CD4-positive, alpha-beta T cell treated with Interleukin-21 for 1 hour (primary cell): ENCODE measurements at regions not wholly inside any gene's neighbourhood (a gene's known extent, or its start where the extent isn't known, plus 50 kb on each side); places are given as distances from the start of the nearest gene placed in this dataset.

ENCODE experiments used
- DNase-seq: peaks from one replicate; pipeline ENCODE4 v3.0.0-alpha.2; 2020

DNA sequence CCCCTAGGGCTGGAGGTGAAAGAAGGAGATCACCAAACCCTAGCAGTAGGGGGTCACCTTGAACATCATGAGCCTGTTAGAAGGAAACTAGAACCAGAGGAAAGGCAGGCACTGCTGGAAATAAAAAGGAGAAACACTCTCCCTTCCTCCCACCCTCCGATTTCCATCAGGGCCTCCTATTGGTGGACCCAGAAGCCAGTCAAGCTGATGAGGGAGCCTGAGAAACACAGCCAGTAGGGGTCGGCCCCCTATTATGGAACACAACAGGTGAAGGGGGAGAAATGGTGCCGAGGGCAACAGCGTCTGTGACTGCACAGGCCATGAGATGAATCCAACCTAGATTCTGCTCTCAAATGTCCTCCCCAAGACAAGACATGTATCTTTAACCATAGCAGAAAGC is 156.1 kb upstream of the LRFN2 start:
- DNase-seq = no peak

DNA sequence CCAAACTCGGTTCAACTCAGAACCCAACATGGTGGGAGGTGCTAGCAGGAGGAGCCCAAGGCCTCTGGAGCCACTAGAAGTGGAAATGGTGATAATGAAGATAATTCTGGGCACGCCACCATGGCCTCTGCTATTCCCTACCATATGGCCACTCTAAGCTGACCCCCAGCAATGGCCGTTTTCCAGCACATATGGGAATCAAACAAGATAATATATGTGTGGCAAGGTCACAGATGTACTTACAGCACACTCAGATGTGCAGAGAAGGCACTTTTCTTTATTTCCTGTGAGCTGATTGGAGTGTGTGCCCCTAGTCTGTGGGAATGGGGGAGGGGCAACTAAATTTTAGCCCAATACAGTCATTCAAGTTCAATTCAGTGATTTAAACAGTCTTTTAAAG is 153.4 kb upstream of the LRFN2 start:
- no peak for DNase-seq

DNA sequence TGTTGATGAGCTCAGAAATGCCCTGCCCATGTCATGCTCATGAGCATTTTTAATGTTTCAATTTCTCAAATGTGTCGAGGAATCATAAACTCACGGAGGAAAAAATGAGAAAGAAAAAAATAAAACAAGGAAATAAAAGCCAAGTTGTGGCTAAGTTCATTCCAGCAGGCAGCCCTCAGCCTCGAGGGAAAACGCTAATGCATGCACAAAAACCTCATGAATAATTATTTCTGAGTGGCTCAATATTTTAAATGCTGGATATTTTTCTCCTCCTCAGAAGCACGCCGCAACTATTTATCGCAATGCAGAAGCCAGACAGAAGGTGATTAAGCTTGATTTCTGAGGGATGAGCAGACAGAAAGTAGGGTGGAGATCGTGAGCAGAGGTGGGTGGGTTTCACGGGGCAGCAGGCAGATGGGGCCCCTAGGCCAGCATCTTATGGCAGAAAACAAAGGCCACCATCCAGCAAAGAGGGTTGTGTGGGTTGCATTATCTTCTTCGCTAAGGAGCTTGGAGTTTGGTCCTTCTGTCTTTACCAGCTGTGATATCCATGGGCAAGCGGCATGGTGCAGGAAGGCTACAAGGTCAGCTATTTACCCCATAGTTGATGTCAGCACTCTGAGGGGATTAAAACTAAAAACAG is 151.5 kb upstream of the LRFN2 start:
- DNase-seq = no peak

DNA sequence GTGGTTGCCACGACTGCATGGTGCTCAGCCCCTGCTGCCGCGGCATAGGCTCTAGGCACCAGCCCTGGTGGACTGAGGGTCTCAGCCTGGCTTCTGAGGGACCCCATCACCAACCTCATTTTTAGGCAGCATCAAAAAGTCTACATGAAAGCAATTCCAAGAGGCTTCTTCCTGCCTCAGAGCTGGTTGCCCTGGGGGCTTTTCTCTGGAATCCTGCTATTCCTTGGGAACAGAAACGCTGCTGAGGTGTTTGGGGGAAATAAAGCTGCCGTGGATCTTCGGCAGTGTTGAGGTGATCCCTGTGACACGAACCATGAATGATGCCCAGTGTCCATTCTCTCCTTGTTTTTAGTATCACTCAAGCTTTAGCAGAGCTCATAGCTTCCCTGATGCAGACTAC is 148.4 kb upstream of the LRFN2 start:
- DNase-seq = no peak

DNA sequence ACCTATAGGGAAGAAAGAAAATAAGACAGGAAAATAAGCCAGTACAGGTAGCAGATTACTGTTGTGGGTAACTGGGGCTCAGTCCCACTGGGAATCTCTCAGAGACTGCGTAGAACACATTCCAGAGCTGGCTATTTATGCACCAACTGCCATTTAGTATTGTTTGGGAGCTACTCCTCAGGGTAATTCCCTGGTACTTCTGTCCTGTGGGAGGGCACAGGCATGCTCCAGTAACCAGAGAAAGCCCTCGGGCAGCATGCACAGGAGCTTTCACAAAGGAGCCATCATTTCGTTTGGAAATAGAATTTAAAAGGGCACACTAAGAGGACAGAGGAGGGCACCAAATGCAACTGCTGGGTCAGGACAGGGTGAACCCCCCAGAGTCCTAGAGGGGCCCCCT is 148.0 kb upstream of the LRFN2 start:
- DNase-seq = no peak

DNA sequence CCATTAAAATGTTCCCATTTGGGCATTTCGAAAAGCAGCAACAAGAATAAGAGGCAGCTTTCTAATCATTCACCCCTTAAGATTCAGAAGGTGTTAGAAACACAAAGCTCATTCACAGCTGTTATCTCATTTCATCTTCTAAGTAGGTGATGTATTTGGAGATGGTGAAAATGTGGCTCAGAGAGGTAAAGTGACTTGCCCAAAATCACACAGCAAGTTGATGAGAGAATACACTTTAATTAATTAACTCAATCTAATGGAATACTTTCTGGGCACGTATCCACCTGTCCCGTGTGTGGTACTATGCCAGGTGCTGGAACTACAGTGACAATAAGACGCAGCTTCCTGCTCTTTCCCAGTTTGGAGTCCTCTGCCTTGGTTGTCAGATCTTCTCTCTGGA is 147.4 kb upstream of the LRFN2 start:
- DNase-seq = no peak

DNA sequence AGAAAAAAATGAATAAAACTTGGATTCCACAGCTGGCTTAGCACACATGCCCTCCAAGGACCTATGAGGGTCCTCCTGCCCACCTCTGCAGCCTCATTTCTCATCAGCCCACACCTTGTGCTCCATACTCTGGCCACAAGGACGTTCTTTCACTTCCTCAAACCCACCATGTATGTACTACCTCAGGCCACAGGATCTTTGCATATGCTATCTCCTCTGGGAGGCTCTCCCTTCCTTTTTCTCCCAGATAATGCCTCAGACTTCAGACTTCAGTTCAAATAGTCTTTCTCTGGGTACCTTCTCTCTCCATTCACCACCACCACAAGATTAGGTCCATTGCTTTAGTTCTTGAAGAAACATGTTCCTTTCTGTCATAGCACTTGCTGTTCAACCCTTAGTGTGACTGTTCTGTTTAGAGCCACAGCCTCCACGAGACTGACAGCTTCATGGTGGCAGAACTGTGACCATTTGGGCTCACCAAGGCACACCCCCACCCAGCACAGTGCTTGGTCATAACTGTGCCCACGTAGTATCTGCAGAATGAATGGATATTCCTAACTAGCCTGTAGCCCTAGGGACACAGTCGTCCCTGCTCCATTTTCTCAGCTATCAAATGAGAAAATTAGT is 146.7 kb upstream of the LRFN2 start:
- DNase-seq = no peak

DNA sequence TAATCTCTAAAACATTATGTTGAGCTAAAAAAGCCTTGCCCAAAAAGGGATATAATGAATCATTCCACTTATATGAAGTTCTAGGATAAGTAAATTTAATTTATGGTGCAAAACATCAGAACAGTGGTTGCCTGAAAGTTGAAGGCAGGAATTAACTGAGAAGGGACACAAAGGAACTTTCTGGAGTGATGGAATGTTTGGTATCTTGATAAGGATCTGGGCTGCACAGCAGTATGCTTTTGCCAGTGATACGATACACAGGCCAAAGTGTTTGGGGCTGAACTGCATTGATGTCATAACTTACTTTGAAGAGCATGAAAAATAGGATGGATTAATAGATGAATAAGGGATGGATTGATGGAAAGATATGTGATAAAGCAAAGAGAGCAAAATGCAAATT is 146.1 kb upstream of the LRFN2 start:
- DNase-seq = no peak

DNA sequence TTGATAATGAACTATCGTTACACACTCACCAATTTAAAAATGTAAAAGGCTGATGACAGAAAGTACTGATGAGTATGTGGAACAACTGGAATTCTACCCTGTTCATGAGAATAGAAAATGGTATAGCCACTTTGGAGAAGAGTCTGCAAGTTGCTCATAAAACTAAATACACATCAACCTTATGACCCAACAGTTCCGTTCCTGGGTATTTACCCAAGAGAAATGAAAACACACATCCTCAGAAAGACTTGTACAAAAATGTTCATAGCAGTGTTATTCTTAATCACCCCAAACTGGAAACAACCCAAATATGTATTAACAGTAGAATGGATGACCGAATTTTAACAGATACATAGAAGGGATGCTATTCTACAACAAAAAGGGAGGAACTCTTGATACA is 145.7 kb upstream of the LRFN2 start:
- no peak for DNase-seq

DNA sequence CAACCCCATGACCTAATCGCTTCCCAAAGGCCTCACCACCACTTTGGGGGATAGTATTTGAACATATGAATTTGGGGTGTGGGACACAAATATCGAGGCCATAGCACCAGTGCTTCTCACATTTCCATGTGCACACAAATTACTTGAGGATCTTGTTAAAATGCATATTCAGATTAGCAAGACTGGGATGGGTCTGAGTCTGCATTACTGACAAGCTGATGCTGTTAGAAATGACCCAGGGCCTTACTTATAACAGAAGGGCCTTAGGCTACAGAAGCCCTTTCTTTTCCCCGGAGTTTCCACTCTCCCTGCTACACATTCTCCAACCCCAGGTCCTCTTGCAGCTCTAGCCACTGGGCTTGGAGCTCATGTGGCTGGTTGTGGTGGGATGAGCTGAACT is 141.5 kb upstream of the LRFN2 start:
- DNase-seq = no peak

DNA sequence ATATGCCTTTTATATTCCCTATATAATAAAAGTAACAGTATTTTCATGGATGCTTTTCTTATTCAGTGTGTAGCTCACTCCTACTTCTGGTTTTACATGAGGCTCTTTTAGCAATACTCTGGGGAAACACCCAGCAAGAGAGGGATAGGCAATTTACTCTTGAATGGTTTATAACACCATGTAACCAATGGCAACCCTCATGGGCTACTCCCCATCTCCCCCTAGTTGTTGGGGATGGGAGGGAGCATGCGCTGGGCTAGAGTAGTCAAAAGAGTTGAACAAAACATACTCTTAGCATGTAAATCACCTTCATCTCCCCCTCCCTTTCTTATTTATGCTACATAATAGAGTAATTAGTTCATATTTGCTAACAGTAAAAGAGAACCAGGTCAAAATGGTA is 140.1 kb upstream of the LRFN2 start:
- no peak for DNase-seq

DNA sequence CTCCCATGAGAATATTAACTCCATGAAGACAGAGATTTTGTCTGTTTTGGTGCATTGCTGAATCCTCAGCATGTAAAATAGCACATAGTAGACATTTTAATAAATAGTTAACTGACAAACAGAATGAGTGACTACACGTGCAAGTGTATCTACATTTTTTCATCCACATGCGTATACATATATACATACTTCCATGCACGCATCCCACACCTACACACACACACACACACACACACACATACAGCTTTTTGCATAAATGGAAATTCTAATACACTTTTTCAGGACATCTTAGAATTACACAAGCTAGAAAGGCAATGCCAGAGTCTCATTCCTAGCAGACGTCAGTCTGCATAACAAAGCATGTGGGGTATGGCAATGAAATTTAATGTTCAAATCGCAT is 139.7 kb upstream of the LRFN2 start:
- no peak for DNase-seq

DNA sequence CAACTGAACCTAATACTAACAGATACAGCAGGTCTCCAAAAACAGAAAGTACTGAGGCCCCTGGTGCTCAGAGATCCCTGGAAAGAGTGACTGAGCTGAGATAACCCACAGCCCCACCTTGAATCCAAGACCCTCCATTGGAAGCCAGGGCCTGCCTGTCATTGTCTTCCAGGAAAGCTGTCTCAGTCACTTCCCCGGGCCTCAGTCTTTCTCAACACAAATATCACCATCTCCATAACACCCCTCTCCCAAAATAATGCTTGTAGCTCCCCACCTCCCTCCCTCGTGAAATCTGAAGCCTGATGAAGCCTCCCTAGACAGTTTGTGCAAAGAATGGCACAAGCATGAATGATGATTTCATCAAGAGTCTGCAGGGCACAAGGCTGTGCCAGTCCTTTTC is 138.2 kb upstream of the LRFN2 start:
- no peak for DNase-seq

DNA sequence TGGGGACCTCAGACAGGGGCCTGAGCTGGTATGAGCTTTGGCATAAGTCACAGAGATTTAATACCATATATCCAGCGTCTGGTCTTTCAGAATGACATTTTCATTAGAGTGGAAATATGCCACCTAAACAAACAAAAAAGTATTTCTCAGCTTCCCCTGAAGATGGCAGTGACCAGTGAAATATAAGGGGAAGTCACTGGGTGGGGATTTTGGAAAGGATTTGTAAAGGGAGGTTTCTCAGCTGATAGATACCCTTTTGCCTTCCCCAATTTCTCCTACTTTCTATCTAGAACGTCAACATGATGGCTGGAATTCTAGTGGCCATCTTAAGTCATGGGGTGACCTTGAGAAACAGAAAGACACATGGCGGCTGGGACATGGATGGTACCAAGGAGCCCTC is 137.7 kb upstream of the LRFN2 start:
- DNase-seq = no peak

DNA sequence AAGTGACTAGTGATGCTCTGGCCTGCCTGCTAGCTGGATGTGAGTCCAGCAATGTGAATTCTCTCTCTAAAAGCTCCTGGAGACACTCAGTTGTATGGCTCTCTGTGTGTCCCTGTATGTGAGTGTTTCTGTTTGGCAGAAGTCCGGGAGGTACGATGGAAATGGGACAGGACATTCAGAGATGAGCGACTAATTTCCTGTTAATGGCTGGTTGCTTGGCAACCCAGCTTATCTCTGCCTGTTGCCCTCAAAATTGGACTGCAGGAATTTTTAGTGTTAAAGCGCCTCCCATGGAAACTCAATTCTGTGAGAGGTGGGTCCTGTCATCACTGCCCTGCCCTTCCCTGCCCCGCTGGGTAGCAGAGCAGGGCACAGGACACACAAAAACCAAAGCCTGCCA is 136.8 kb upstream of the LRFN2 start:
- DNase-seq = no peak

DNA sequence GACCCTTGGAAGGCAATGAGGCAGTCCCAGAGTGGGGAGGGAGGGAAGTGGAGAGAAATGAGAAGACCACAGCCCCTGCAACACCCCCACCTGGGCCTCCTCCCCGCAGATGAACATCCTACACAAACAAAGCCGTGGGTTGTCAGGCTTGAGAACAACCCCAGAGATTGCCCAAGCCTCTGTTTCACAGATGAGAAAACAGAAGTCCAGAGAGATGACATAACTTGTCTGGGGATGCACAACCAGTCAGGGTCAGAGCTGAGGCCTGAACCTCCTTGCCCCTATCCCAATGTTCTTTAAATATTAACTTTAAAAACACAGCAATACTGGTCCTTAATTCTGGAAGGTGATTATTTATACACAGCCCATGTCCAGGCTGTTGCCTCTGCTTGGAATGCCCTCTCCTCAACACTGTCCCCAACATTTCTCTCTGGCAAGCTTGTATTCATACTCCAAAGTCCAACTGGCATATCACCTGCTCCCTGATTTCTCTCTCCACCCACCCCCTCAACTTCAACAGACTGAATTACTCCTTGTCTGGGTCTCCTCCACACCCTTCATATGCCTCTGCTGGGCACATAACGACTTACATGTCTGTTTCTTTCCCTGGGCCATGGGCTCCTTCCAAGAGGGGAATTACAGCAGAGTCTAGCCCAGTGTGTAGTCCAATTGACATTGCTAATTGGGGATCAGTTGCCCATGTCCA is 135.5 kb upstream of the LRFN2 start:
- DNase-seq = no peak

DNA sequence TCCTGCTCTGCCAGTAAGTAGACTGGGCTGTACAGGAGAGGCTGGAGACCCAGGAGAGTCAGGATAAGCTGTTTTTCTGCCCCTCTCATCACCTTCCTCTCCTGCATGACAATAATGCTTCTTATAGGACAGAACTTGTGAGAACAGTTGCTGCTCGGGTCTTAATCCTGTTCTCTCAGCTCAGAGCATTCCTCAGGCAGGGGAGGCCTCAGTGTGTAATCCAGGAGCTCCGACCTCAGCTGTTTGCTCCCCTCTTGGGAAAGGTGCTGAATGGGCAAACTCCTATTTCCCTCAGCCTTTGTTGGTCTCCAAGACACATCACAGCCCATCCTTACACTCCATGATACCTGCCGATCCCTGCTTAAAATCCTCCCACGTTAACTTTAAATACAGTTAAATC is 134.9 kb upstream of the LRFN2 start:
- DNase-seq = no peak

DNA sequence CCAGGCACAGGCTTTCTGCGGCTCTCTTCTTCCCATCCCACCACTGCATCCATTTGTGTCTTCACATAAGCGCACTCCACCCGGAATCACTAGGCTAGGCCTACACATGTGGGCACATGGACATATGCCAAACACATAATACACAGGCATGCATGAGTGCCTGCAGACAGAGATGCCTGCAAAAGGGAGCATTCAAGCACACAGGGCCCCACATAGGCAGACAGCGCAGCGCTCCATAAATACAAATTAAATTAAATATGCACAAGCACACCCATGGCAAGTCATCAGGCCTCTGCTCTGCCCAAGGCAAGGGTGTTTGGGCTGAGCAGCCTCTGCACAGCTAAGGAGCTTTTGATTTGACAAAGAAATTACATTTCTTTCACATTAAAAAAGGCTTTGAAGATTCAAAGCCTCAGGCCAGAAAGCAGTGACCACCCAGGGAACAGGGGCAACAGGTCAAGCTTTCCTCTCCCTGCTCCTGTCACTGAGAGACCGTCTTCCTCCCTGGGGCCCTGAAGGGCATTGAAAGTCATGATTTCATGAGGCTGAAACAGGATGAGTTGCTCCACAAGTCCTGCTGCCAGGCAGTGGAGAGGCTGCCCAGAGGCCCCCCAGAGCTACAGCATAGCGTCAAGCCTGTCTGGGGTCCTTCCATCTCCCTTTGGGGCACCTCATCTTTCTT is 134.2 kb upstream of the LRFN2 start:
- DNase-seq = no peak

DNA sequence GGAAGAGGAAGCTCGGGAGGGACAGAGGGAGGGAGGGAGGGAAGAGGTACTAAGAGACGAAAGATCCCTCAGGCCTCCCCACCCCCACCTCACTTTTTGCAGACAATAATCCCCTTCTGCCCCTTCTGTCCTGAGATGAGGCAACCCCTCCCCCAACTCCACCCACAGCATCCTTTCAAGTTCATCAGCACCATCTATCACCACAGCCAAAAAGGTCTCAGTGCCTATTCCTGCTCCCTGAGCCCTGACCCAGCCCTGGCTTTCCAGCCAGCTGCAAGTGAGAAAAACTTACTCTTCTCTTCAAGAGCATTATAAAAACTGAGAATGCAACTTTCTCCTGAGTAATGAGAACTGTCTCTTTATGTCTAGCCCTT is 133.2 kb upstream of the LRFN2 start:
- DNase-seq = no peak

DNA sequence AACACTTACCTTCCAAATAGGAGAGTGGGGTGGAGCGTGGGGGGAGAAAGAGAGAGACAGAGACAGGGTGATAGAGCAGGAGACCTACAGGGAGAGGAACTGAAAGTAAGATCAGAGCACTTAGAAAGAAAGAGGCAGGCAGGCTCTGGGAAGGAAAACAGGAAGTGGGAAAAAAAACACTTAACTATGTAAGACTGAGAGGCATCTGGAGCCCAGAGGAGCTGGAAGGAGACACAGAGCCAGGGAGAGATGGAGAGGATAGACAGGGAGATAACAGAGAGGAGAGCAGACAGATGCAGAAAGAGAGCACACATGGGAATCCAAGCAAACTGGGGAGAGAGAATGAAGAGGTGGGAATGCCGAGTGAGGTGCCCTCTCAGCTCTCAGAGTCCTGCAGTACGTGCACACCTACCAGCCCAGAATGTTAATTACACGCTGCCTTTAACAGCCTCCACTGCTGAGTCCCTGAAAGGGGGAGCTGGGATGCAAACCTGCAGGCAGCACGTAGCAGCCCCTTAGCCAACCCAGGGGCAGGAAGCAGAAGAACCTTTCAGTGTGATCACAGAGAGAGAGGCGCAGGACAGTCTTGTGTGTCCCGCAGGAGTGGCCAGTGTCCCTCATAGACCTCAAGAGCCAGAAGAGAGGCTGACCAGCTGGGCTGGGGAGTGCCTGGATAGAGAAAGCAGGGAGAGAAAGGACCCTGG is 132.7 kb upstream of the LRFN2 start:
- no peak for DNase-seq

DNA sequence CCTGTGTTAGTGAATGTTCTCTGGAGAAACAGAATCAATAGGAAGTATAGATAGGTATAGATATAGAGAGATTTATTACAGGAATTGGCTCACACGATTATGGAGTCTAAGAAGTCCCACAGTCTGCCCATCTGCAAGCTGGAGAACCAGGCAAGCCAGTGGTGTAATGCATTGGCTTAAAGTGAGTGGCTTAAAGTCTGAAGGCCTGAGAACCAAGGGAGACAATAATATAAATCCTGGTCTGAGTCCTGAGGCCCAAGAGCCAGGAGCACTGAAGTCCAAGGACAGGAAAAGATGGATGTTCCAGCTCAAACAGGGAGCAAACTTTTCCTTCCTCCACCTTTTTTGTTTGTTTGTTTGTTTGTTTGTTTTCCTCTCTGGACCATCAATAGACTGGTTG is 131.2 kb upstream of the LRFN2 start:
- no peak for DNase-seq

DNA sequence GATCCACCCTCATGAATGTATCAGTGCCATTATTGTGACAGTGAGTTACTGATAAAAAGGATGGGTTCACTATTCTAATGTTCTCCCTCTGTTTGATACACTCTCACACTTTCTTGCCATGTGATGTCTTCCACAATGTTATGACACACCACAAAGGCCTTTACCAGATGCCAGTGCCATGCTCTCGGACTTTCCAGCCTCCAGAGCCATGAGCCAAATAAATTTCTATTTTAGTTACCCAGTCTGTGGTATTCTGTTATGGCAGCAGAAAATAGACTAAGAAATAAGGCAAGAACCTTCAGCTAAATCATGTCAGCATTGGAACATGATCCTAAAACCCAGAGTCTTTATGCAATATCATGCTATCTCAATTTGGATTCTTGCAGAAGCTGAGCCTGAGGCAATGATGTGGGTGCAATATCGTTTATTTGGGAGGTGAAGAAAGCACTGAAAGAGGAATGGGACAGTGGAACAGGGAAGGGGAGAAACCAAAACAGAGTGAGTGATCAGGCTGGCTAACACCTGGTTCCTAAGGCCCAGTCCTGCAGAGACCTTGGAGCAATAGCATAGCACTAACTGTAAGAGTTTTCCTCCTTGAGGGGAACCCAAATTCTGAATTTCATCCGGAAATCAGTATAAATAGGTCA is 130.4 kb upstream of the LRFN2 start:
- no peak for DNase-seq
